NCI-H1436 treated with DMSO at 0.1 percent for 48 hours (cell line): ENCODE measurements at regions not wholly inside any gene's neighbourhood (a gene's known extent, or its start where the extent isn't known, plus 50 kb on each side); places are given as distances from the start of the nearest gene placed in this dataset.

ENCODE experiments used
- DNase-seq: peaks from one replicate; lab custom pipeline; 2025; lab: John Stamatoyannopoulos, UW

- DNase-seq: no peak
These were observed 497.8 kb upstream of the MYT1L start for GRCh38 chr2:2828774-2829368.

GRCh38 chr2:2827761-2828221 lies 496.7 kb upstream of the MYT1L start:
- DNase-seq: no peak

DNA sequence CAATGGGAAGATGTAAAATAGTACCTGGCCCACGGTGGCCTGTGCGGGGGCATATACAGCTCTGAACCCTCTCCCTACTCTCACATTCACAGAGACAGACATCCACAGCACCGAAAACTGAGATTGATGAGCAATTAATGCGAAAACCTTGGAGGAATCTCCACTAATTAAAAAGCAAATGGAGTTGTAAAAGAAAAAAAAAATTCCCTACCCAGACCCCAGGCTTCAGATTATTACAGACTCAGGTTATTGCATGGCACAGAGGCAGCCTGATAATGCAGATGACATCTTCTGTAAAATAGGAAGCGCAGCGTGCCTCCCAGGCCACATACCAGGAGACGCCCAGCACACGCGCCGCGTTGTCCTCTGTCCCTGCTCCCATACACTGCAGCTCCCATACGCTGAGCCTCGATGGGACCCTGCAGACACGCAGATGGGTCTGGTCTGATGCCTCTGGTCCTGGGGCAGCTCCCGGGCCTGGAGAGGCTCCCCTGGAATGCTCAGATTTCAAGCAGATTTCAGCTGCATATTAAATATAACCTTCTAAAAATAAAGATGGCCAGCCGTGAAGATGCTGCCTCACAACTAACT lies 496.1 kb upstream of the MYT1L start:
- DNase-seq: no peak

DNA sequence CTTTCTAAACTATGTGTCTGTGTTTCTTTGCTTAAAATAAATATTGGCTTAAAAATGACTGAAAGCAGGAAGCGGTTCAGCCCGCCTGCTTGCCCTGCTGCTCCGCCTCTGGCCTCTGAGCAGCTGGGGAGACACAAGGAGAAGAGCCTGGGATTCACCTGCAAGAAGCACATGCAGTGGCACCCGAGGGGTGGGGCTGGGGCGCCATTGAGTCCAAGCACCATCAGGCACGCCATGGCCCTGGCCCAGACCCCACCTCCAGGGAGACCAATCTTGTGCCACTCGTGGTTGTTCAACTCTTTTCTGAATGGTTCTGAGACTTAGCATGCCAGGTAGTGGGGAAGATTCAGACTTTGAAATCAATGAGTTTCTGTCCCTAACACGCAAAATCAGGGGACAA lies 495.5 kb upstream of the MYT1L start:
- no peak for DNase-seq

DNA sequence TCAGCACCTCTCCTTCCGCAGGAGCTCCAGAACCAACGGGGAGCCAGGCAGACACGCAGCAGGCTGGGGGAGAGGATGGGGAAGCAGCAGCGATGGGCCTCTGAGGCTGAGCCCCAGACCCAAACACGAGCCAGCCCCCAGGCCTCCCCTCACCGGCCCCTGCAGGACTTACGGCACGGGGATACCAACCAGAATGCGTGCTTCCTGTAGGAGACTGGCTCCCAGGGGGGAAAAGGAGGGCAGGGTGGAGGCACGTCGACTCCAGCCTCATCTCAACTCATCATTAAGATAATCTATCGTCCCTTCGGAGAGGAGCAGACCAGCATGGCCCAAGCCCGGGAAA lies 495.1 kb upstream of the MYT1L start:
- DNase-seq: no peak

DNA sequence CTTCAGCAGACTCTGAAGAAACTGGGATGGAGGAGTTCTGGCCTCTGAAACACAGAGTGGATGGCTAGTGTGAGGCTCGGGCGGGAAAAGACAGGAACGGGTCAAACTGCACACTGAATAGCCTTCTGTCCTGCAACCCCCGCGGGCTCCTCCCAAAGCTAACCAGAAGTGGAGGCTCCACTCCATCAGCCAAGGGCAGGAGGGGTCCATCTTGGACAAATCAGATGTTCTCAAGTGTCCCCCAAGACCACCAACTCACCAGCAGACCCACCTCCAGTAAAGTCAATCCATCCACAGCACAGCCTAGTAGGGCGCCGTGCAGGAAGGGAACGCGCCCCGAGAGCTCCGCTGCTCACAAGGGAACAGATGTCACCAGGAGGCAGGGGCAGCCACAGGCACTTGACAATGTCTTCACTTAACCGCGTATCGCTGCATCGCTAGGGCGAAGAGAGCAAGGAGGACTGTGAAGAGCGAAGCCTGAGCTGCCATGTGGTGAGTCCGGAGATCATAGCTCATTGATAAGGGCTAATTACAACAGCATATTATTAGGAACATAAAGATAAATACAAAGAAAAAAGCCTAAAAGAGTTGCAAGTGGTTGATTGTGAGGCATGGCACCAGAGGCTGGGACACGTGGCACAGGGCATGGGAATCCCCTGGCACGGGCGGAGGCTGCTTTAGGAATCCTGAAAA lies 494.6 kb upstream of the MYT1L start:
- DNase-seq: no peak

DNA sequence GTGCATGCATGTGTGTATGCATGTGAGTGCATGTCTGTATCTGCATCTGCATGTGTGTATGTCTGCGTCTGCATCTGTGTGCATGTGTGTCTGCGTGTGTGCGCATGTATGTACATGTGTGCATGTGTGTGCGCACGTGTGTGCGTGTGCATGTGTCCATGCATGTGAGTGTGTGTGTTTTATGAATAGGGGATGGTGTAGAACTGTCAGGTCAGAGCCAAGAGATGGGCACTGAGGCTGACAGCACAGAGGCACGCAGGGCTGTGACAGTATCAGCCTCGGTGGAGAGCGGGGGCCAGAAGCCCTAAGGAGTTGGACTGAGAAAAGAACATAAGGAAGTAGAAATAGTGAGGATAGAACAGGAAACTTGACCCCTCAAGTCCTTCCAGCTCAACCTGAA lies 494.0 kb upstream of the MYT1L start:
- DNase-seq: no peak

DNA sequence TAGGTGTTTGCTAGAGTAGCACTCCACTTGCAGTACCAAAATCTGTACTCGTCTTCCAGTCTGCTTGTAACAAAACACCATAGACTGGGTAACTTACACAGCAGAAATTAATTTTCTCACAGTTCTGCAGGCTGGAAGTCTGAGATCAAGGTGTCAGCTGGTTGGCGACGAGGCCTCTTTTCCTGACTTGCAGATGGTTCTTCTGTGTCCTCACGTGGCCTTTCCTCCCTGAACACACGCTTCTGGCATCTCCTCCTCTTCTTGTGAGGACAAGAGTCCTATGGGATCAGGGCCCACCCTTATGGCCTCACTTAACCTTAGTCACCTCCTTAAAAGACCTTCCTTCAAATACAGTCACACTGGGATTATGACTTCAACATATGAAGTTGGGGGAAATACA lies 493.5 kb upstream of the MYT1L start:
- DNase-seq: no peak

- DNase-seq: no peak
These were observed 492.1 kb upstream of the MYT1L start for GRCh38 chr2:2823061-2823753.

DNA sequence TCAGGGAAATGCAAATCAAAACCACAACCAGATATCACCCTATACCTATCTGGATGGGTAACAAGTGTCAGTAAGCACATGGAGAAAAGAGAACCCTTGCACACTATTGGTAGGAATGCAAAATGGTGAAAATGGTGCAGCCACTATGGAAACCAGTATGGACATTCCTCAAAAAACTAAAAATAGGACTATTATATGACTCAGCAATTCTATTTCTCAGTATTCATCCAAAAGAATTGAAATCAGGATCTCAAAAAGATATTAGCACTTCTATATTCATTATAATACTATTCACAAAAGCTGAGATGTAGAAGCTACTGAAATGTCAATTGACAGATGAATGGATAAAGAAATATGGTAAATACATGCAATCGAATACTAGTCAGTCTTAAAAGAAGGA lies 491.1 kb upstream of the MYT1L start:
- no peak for DNase-seq

DNA sequence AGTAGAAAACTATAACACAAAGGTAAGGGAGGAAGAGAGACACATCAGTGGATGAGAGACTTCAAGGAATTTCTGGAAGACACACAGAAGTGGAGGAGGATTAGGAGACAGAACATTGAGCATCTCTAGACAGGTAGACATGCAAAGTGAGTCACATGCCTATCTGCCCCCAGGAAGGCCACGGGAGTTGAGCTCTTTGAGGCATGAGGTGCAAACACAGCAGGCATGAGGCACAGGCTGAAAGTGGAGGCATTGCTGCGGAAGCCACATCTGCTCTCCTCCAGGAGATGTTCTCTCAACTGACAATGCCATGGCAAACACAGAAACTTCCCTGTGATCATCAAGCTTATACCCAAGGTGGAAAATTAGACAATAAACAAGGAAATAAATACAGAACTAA lies 481.6 kb upstream of the MYT1L start:
- DNase-seq: no peak

GRCh38 chr2:2812117-2812516 lies 481.0 kb upstream of the MYT1L start:
- DNase-seq: no peak

GRCh38 chr2:2810504-2810903 lies 479.4 kb upstream of the MYT1L start:
- DNase-seq: no peak

DNA sequence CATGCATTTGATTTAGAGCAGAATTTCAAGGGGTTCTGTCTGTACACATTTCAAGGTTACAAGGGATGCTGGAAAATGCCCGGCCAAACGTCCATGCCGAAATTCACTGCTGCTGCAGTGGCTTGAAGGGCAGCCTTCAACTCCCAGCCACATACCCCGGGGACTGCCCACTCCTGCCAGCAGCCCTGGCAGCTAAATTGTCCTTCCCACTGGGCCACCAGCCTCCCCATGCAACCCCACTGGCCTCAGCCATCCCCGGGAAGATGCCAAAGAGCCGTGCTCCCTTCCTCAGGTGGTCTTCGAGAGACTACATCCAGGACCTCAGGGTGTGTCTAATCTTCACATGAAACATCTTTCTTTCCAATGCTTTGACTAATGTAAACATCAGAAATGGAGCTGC lies 478.7 kb upstream of the MYT1L start:
- no peak for DNase-seq

GRCh38 chr2:2808551-2809058 lies 477.5 kb upstream of the MYT1L start:
- no peak for DNase-seq

DNA sequence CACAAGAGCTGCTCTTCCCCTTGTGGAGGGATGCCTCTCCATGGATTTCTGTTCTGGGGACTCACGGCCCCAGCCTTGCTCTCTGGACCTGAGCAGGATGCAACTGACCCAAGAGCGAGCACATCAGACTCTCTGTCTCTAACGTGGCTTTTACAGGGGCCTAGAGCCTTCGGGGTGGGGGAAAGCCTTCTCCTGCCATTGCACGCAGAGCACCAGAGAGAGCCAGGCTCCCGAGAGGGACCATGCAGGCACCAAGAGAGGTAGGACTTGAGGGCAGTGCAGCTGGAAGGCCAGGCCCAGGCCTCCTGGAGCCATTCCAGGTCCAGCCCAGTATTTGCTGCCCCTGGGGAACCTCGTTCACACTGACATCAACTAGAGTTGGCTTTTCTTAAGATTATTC lies 475.6 kb upstream of the MYT1L start:
- DNase-seq: no peak

DNA sequence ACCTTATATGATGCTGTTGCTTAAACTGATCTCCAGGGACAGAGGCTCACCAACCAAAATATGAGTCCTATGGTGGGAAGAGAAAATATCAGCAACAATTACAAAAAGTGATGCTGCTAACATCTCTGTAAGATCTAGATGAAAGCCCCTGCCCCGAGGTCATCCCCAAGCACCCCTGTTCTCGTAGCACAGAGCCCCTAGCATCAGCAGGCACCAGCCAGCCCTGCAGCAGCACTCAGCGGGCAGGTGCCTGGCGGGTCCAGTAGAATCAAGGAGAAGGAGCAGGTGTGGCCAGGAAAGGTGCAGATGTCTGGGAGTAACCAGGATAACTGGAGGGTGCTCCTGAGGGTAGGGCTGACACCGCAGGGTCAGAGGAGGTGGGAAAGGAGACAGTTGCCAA lies 474.2 kb upstream of the MYT1L start:
- no peak for DNase-seq

DNA sequence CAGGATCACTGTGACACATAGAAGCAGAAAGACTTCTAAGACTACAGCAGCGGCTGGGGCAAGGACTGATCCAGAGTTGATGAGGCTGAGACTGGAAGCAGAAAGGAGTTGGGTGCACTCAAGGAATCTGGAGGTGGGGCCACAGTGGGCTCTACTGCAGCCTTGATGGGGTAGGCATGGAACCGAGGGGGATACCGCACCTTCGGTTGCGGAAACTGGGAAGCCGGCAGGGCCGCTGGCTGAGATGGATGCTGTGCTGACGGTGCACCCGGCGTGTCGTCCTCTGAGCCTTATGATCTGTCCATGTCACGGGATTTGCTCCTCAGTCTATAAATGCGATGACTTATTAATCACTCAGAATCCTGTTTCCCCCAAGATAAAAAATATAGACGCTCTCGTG lies 473.5 kb upstream of the MYT1L start:
- no peak for DNase-seq

DNA sequence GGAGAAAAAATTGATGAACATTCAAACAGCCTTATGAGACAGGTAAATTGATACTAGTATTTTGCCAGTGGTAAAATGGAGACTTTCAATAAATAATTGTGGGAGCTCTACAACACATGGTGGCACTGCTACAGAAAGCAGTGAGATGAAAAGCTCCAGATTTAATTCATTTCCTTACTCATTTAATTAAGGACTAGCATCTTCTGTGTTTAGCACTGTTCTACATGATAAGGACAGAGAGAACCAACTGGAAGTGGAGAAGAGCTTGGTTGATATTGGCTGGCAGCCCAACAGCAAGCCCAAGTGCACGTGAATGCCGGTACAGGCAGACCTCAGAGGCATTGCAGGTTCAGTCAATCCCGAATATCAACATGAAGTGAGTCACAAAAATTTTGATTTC lies 470.4 kb upstream of the MYT1L start:
- DNase-seq: no peak

GRCh38 chr2:2800697-2801096 lies 469.6 kb upstream of the MYT1L start:
- no peak for DNase-seq

DNA sequence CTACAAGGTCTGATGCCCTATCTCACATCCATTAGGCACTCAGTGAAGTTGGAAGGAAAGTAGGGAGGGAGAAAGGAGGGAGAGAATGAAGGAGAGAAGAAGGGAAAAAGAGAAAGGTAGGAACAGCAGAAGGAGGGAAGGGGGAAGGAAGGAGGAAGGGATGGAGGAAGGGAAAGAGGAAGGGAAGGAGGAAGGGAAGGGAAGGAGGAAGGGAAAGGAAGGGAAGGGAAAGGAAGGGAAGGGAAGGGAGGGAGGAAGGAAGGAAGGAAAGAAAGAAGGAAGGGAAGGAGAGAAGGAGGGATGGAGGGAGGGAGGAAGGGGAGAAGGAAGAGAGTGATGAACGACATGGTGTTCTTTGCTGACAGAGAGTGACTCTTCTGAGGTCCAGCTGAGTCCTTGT lies 468.9 kb upstream of the MYT1L start:
- no peak for DNase-seq

GRCh38 chr2:2799151-2799697 lies 468.1 kb upstream of the MYT1L start:
- no peak for DNase-seq

GRCh38 chr2:2798337-2798736 lies 467.3 kb upstream of the MYT1L start:
- DNase-seq: no peak
